CD4-positive, alpha-beta T cell (primary cell): ENCODE measurements at regions not wholly inside any gene's neighbourhood (a gene's known extent, or its start where the extent isn't known, plus 50 kb on each side); places are given as distances from the start of the nearest gene placed in this dataset.

ENCODE experiments used
- ATAC-seq: fragments of 200-7000 bp; cut with Tn5 transposase; one replicate; pipeline ENCODE4 v1.10.0; 2022; ENCODE audit warnings: mild to moderate bottlenecking; ENCODE audit not compliant: poor library complexity
- CTCF ChIA-PET: fragments of 350-600 bp; sonication (Branson Sonifier 250); formaldehyde crosslinking; loops from one replicate; lab custom pipeline; 2021; ENCODE audit warnings: antibody characterized with exemption, inconsistent platforms; lab: Charles Lee
- POLR2A ChIA-PET: fragments of 350-600 bp; sonication (Branson Sonifier 250); formaldehyde crosslinking; loops from one replicate; lab custom pipeline; 2021; ENCODE audit warnings: antibody characterized with exemption, inconsistent platforms; lab: Charles Lee
- DNase-seq, 14 experiments: peaks; one replicate each; pipeline ENCODE4 v3.0.0-alpha.2; 2013 to 2020; ENCODE audit warnings: mixed read lengths in 2 of 14
- H3K27ac ChIP-seq, 2 donors: one replicate each; pipeline versions ENCODE4 v1.5.1 to v1.7.0; 2013; ENCODE audit warnings: low read length in 2 of 2, low read depth in 1 of 2, mild to moderate bottlenecking in 1 of 2
- H3K27me3 ChIP-seq, 2 experiments: 1 replicate in 1 of 2; 2 replicates in 1 of 2; pipeline versions ENCODE4 v1.6.1 to v1.7.0; 2013; ENCODE audit warnings: low read length in 2 of 2, control low read depth in 1 of 2, mild to moderate bottlenecking in 1 of 2, moderate library complexity in 1 of 2; ENCODE audit not compliant: insufficient read depth in 2 of 2, control insufficient read depth in 1 of 2
- H3K36me3 ChIP-seq: one replicate; pipeline ENCODE4 v1.6.1; 2013; ENCODE audit warnings: low read length, control low read depth; ENCODE audit not compliant: insufficient read depth
- H3K4me1 ChIP-seq: one replicate; pipeline ENCODE4 v1.6.1; 2013; ENCODE audit warnings: low read length, control low read depth; ENCODE audit not compliant: insufficient read depth
- H3K4me3 ChIP-seq: one replicate; pipeline ENCODE4 v1.5.1; 2013; ENCODE audit warnings: mild to moderate bottlenecking, low read length, moderate library complexity
- H3K9me3 ChIP-seq, 2 experiments: 1 replicate in 1 of 2; 2 replicates in 1 of 2; pipeline versions ENCODE4 v1.6.1 to v1.7.0; 2013; ENCODE audit warnings: low read length in 2 of 2, mild to moderate bottlenecking in 2 of 2, control low read depth in 1 of 2, moderate library complexity in 1 of 2; ENCODE audit not compliant: control insufficient read depth in 1 of 2, insufficient read depth in 1 of 2
- H3K27ac Mint-ChIP-seq: one replicate; pipeline ENCODE4 v1.8.0; 2020; ENCODE audit warnings: mixed read lengths
- H3K27me3 Mint-ChIP-seq: one replicate; pipeline ENCODE4 v1.8.0; 2021; ENCODE audit warnings: mixed read lengths
- H3K36me3 Mint-ChIP-seq: one replicate; pipeline ENCODE4 v1.8.0; 2021; ENCODE audit warnings: low read depth, mixed read lengths
- H3K4me1 Mint-ChIP-seq: one replicate; pipeline ENCODE4 v1.8.0; 2021; ENCODE audit warnings: low read depth, mixed read lengths
- H3K4me3 Mint-ChIP-seq: one replicate; pipeline ENCODE4 v1.8.0; 2020; ENCODE audit warnings: mild to moderate bottlenecking, mixed read lengths
- H3K9me3 Mint-ChIP-seq: one replicate; pipeline ENCODE4 v1.8.0; 2020; ENCODE audit warnings: mixed read lengths
- intact Hi-C, 2 experiments: fragments of 100-400 bp; cut with DNase I in 1 of 2; cut with micrococcal nuclease in 1 of 2; formaldehyde crosslinking; loops; one replicate each; pipeline versions ENCODE4 v1.15.1 to v1.9.0; 2023 to 2025; cut with DNase I, micrococcal nuclease
- TF ChIP-seq, protein P1 (sequence below): fragments of 200-600 bp; IDR thresholded peaks from one replicate; pipeline ENCODE4 v1.8.0; 2022; ENCODE audit warnings: antibody characterized with exemption, mild to moderate bottlenecking

DNA sequence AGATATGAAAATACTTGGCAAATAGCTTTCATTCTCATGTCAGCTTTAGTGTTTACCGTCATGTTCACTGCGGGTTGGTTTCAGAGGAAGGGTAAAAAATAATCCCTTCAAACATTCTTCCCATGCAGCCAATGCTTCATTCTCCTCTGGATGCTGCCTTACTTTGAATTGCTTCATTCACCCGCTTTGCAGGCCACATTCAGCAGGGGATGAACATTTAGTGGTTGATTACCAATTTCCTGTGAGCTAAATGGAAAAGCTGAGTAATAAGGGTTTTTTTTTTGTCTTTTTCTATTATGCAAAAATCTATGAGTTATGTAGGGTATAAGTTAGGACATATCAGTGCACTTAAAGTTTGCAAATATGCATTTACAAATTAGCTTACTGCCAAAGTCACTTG, 96.3 kb upstream of the MEF2C start:
- H3K4me1 ChIP-seq: no peaks in the 10 kb centered on the region
- no peak for ATAC-seq
- Mint-ChIP-seq H3K36me3 (no peaks in the 10 kb centered on the region), H3K4me1 (no peaks in the 10 kb centered on the region), H3K27ac (no peak overlapping the region), H3K4me3 (no peak overlapping the region), H3K27me3 (no peaks in the 10 kb centered on the region), H3K9me3 (no peaks in the 10 kb centered on the region)
- H3K4me3 ChIP-seq: no peak overlapping the region
- H3K27ac ChIP-seq: no peak overlapping the region
- TF ChIP-seq, protein P1, sequence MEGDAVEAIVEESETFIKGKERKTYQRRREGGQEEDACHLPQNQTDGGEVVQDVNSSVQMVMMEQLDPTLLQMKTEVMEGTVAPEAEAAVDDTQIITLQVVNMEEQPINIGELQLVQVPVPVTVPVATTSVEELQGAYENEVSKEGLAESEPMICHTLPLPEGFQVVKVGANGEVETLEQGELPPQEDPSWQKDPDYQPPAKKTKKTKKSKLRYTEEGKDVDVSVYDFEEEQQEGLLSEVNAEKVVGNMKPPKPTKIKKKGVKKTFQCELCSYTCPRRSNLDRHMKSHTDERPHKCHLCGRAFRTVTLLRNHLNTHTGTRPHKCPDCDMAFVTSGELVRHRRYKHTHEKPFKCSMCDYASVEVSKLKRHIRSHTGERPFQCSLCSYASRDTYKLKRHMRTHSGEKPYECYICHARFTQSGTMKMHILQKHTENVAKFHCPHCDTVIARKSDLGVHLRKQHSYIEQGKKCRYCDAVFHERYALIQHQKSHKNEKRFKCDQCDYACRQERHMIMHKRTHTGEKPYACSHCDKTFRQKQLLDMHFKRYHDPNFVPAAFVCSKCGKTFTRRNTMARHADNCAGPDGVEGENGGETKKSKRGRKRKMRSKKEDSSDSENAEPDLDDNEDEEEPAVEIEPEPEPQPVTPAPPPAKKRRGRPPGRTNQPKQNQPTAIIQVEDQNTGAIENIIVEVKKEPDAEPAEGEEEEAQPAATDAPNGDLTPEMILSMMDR: no peak
- intact Hi-C loops: no loop called here
- H3K9me3 ChIP-seq: no peaks in the 10 kb centered on the region
- ChIA-PET CTCF (interaction anchor here (0.7 kb wide), 1 partner anchor 120 kb away, joined by 3 read pairs; no protein-coding TSS in a partner anchor), POLR2A (no interaction called here)
- DNase-seq: no peak
- H3K27me3 ChIP-seq: no peaks in the 10 kb centered on the region
- H3K36me3 ChIP-seq: no peaks in the 10 kb centered on the region

DNA sequence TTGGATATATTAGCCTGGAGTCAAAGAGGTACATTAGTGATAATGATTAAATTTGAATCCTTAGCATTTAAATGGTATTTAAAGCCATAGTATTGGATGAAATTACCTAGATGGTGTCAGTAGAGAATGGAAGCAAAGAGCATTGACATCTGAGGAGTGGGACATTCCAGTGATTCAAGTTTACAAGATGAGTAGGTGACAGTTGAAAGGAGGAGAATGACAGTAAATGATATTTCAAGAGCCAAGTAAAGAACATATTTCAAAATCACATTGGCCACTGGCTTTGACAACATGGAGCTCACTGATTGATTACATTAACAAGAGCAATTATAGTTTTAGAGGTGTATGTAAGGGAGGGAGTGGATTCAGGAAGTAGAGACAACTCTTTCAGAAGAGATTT, 93.9 kb upstream of the MEF2C start:
- H3K9me3 ChIP-seq: no peaks in the 10 kb centered on the region
- DNase-seq (no peak), ATAC-seq (no peak)
- POLR2A ChIA-PET: no interaction called here
- Mint-ChIP-seq H3K27me3 (no peaks in the 10 kb centered on the region), H3K36me3 (no peaks in the 10 kb centered on the region), H3K9me3 (no peaks in the 10 kb centered on the region), H3K4me1 (no peaks in the 10 kb centered on the region), H3K27ac (no peak overlapping the region), H3K4me3 (no peak overlapping the region)
- no peak overlapping the region for H3K4me3 ChIP-seq
- no peak overlapping the region for H3K27ac ChIP-seq
- CTCF ChIA-PET: no interaction called here
- H3K27me3 ChIP-seq: no peaks in the 10 kb centered on the region
- H3K36me3 ChIP-seq: no peaks in the 10 kb centered on the region
- H3K4me1 ChIP-seq: no peaks in the 10 kb centered on the region
- intact Hi-C loops: no loop called here
- TF ChIP-seq, protein P1: no peak

DNA sequence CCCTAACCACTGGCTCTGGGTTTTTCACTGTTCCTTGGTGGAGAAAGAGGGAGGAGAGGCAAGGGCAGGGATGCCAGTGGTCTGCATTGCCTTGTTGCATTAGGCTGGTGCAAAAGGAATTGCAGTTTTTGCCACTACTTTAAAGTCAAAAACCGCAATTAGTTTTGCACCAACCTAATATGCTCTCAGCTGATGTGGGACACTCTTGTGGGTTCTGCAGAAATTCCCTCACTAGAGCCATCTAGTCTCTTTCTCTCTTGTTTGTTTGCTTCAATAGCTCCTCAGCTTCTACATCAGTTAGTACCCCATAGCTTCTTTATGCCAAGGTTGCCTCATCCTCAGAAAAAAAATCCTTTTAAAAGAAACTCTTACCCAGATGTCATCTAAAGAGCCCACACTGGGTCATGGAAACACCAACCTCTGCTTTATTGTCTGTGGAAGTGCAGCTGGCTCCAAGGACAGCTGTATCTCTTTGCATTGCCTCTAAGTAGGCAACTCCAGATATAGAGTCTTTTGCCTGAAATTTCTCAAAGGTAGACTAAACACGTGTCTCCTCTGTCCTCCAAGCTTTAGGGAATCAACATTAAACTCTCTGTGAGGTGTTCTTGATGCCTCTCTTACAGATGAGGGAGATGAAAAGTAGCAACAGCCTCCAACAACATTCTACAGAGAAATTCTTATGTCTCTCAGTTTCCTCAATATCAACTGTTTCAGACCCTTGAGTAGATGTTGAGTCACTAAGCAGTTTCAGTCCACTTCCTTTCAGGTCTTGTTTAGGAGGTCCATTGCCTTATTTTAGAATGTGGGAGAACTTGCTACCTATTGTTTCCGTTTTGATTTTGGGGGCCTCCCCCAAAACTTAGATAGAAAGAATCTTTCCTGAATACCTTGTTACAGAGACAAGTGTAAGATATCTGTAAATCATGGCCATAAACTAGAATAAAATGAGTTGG, 84.9 kb upstream of the MEF2C start:
- Mint-ChIP-seq H3K9me3 (no peaks in the 10 kb centered on the region), H3K4me3 (no peak overlapping the region), H3K27me3 (no peaks in the 10 kb centered on the region), H3K27ac (no peak overlapping the region), H3K36me3 (no peaks in the 10 kb centered on the region), H3K4me1 (no peaks in the 10 kb centered on the region)
- ChIA-PET CTCF (no interaction called here), POLR2A (no interaction called here)
- Histone ChIP-seq H3K36me3 (no peaks in the 10 kb centered on the region), H3K27me3 (no peaks in the 10 kb centered on the region), H3K27ac (no peak overlapping the region), H3K4me1 (no peaks in the 10 kb centered on the region), H3K4me3 (no peak overlapping the region), H3K9me3 (no peaks in the 10 kb centered on the region)
- DNase-seq (no peak), ATAC-seq (no peak)
- intact Hi-C loops: no loop called here
- TF ChIP-seq, protein P1: no peak
